ENCODE measurements at regions not wholly inside any gene's neighbourhood (a gene's known extent, or its start where the extent isn't known, plus 50 kb on each side); places are given as distances from the start of the nearest gene placed in this dataset.

DNA sequence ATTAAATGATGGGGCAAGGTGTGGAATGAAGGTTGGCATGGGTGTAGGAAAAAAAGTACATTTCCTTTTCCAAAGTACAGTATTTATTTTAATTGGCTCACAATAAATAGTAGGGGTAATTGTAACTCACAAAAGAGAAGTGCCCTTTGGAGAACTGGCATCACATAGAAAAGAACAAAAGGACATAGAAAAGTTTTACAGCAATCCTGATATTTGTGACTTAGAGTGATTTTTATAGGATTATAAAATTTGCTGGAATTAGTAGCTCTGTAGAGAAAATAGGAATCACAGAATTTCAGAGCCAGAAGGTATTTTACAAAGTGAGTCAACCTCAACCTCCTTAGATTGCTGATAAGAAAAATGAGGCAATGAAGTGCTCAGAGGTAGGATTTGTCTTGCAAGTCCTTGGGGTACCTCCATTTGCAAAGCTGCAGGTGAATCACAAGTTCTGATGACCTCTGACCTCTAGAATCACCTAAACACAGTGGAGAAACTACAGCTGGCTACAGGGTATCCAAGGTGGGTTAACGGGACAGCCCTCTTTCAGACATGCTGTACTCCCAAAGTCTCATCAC, 133.6 kb downstream of the SOCS6 start:
- TF ChIP-seq, protein P1, sequence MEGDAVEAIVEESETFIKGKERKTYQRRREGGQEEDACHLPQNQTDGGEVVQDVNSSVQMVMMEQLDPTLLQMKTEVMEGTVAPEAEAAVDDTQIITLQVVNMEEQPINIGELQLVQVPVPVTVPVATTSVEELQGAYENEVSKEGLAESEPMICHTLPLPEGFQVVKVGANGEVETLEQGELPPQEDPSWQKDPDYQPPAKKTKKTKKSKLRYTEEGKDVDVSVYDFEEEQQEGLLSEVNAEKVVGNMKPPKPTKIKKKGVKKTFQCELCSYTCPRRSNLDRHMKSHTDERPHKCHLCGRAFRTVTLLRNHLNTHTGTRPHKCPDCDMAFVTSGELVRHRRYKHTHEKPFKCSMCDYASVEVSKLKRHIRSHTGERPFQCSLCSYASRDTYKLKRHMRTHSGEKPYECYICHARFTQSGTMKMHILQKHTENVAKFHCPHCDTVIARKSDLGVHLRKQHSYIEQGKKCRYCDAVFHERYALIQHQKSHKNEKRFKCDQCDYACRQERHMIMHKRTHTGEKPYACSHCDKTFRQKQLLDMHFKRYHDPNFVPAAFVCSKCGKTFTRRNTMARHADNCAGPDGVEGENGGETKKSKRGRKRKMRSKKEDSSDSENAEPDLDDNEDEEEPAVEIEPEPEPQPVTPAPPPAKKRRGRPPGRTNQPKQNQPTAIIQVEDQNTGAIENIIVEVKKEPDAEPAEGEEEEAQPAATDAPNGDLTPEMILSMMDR (IDR thresholded peaks at IDR 0.05), result no peak
- no peak for TF ChIP-seq POLR2A (IDR thresholded peaks at IDR 0.05)
